ENCODE measurements at regions not wholly inside any gene's neighbourhood (a gene's known extent, or its start where the extent isn't known, plus 50 kb on each side); places are given as distances from the start of the nearest gene placed in this dataset.

GRCh38 chr21:38123626-38124025, 133.2 kb upstream of the KCNJ15 start:
- no peak for TF ChIP-seq CTCF (IDR thresholded peaks at IDR 0.05; ENCODE audit: low read length)
- TF ChIP-seq EZH2 (optimal IDR thresholded peaks at IDR 0.05; ENCODE audit: low read depth, low read length), result no peak
- TF ChIP-seq EZH2phosphoT487 (IDR thresholded peaks at IDR 0.05; ENCODE audit: low read length), result no peak
